ENCODE measurements at regions not wholly inside any gene's neighbourhood (a gene's known extent, or its start where the extent isn't known, plus 50 kb on each side); places are given as distances from the start of the nearest gene placed in this dataset.

GRCh38 chr3:182716114-182716688 lies 77.1 kb upstream of the ATP11B start:
- no peak for TF ChIP-seq CTCF (IDR thresholded peaks at IDR 0.05; ENCODE audit: low read length)
- no peak for TF ChIP-seq EZH2 (IDR thresholded peaks at IDR 0.05; ENCODE audit: borderline replicate concordance, low read length)

Data from OCI-LY1 (cell line).